ENCODE measurements at regions not wholly inside any gene's neighbourhood (a gene's known extent, or its start where the extent isn't known, plus 50 kb on each side); places are given as distances from the start of the nearest gene placed in this dataset.

GRCh38 chr3:177527182-177527581, 329.9 kb upstream of the TBL1XR1 start:
- TF ChIP-seq TAF1 (IDR thresholded peaks at IDR 0.05; ENCODE audit: borderline replicate concordance, low read depth, low read length) = no peak
- TF ChIP-seq POLR2A (IDR thresholded peaks at IDR 0.05; ENCODE audit: low read depth, low read length) = no peak
- TF ChIP-seq POLR2AphosphoS5 (IDR thresholded peaks at IDR 0.05; ENCODE audit: low read depth, low read length) = no peak
